ENCODE measurements at regions not wholly inside any gene's neighbourhood (a gene's known extent, or its start where the extent isn't known, plus 50 kb on each side); places are given as distances from the start of the nearest gene placed in this dataset.
"Not testable (repeated sequence)": the region's sequence is repeated elsewhere in the genome, so short reads cannot be mapped to it uniquely, and the experiment has no call there.

GRCh38 chr1:105442901-105443300 lies 1613.6 kb upstream of the PRMT6 start:
- no peak for DNase-seq

DNA sequence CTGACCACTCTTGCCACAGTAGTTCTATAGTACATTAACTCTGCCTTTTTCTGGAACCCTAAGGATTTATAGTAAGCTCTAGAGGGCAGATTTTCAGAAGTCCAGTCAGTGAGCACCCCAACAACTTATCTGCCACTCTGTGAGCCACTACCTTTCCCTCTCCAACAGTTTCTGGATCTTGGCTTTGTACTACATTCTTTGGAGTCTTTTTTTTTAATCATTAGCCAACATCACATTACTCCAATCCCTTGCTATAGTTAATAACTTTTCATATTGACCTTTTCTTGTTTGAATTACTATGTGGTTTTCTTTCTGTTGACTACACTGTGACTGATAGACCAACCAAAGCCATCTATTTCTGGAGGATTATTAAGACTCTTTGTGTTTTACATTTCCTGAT lies 1596.7 kb upstream of the PRMT6 start:
- DNase-seq = no peak

GRCh38 chr1:105462308-105462707 lies 1594.2 kb upstream of the PRMT6 start:
- DNase-seq = no peak

- no peak for DNase-seq
Observed at GRCh38 chr1:105467549-105467948, 1588.9 kb upstream of the PRMT6 start.

DNA sequence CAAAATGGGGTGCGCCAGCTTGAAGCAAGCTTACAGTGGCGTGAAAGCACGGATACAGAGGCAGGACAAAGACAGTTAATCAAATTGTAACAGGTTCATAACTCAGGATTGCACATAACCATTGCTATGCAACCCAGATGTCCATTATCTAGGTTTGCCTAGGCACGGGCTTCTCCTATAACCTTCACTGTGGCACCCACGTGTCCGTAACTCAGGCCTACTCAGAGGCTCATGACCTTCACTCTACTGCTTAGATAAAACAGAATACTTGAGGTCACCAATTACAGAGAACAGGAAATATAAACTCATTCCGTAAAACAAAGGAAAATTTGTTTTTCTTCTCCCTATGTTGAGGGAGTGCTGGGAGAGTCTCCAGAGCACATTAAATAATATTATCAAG lies 1585.9 kb upstream of the PRMT6 start:
- DNase-seq = not testable (repeated sequence)

GRCh38 chr1:105483436-105483835 lies 1573.0 kb upstream of the PRMT6 start:
- DNase-seq = no peak

DNA sequence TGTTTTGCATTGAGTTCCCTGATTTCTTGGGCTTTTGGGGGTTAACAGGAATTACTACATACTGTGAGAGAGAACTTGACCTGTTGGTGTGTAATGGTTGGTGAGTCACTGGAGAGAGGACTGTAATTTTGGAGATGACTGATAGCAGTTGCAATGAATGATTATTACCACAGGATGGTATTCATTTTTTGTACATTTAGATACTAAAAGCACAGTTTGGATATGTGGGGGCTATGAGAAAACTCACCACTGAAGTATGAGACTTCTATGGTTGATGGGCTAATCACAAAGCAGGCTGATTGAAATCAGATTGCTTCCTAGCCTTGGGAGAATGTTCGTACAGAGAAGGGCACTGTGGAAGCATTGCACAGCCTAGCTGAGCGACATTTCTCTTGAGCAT lies 1571.3 kb upstream of the PRMT6 start:
- DNase-seq = no peak

DNA sequence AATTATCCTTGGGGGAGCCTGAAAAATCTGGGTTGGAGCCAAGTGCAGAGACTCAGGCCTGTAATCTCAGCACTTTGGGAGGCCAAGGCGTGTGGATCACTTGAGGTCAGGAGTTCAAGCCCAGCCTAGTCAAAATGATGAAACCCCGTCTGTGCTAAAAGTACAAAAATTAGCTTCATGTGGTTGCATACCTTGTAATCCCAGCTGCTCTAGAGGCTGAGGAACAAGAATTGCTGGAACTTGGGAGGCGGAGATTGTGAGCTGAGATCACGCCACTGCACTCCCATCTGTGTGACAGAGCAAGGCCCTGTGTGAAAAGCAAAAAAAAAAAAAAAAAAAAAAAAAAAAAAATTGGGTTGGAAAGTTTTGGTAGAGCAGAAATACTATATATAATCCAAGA lies 1563.6 kb upstream of the PRMT6 start:
- no peak for DNase-seq

DNA sequence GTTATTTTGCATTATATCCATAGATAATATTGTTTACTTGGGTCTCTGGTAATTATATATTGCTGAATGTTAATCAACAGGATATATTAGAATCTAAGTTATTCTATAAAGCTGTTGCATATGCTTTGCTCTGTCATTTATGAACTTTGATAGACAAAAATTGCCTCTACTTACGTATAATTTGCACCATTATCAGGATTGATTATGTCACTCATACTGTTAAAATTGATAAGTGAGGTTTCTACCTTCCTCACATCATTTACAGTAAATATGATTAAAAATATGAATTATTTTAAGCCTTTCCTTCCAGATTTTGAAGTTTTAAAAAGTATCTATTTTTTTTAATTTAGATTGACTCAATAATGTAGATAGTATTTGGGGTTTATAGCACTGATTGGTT lies 1540.4 kb upstream of the PRMT6 start:
- no peak for DNase-seq

- no peak for DNase-seq
Observed at GRCh38 chr1:105533996-105534395, 1522.5 kb upstream of the PRMT6 start.

- no peak for DNase-seq
Observed at GRCh38 chr1:105544475-105544874, 1512.0 kb upstream of the PRMT6 start.

DNA sequence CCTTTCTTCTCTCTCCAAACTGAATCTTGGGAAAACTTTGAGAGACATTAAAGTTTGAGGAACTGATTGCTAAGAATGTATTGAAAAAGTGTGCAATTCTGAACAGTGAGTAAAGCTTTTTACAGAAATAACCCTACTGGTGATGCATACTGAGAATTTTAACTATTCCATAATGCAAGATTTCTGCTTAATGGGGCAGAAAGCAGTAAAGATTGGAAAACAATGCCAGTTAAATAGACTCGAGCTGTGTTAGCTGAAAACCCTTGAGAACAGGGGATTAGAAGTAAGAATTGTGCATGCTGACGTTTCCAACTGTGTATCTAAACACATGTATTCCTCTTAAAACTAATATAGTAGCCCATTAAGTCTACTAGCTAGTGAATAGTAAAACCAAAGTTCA lies 1500.2 kb upstream of the PRMT6 start:
- DNase-seq = no peak

DNA sequence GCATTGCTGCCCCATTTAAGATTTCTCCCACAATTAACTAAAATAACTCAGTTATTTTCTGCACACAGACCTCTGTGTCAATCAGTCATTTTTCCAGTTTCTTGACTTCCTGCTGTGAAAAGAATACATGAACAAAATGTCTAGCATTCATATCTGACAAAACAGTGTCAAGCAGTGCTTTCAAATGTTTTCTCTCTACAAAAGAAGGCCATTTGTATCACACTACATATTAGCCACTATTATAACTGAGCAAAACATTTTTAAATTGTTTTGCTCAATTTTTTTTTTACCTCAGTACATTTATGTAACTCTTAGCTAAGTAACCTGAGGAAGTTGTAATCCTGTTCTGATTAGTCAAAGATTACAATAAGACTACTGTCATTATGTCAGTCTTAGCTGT lies 1498.5 kb upstream of the PRMT6 start:
- DNase-seq = no peak

GRCh38 chr1:105565006-105565405 lies 1491.5 kb upstream of the PRMT6 start:
- DNase-seq = no peak

- no peak for DNase-seq
Observed at GRCh38 chr1:105585791-105586190, 1470.7 kb upstream of the PRMT6 start.

- no peak for DNase-seq
Observed at GRCh38 chr1:105591681-105592080, 1464.8 kb upstream of the PRMT6 start.

DNA sequence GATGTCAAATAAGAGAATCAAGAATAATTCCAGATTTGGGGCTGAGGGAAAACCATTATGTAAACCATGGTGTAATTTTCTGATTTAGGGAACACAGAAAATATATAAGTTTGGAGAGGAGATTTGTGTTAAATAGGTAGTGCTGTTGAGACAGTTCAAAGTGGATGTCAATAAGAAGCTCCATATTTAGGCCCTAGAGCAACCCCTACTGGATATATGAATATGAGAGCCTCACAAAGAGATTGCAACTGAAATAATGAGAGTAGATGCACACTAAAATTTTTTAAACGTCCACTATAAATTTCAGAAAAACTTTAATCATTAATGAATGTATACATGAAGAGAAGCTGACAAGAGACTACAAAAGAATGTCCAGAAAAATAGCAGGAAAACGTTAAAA lies 1447.8 kb upstream of the PRMT6 start:
- DNase-seq = no peak

- DNase-seq = no peak
Observed at GRCh38 chr1:105626276-105626987, 1430.0 kb upstream of the PRMT6 start.

DNA sequence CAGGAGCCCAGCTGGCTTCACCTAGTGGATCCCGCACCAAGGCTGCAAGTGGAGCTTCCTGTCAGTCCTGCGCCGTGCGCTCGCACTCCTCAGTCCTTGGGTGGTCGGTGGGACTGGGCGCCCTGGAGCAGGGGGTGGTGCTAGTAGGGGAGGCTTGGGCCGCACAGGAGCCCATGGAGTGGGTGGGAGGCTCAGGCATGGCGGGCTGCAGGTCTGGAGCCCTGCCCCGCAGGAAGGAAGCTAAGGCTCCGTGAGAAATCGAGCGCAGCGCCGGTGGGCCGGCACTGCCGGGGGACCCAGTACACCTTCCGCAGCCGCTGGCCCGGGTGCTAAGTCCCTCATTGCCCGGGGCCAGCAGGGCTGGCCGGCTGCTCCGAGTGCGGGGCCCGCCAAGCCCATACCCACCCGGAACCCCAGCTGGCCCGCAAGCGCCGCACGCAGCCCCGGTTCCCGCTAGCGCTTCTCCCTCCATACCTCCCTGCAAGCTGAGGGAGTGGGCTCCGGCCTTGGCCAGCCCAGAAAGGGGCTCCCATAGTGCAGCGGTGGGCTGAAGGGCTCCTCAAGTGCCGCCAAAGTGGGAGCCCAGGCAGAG lies 1425.2 kb upstream of the PRMT6 start:
- not testable (repeated sequence) for DNase-seq

DNA sequence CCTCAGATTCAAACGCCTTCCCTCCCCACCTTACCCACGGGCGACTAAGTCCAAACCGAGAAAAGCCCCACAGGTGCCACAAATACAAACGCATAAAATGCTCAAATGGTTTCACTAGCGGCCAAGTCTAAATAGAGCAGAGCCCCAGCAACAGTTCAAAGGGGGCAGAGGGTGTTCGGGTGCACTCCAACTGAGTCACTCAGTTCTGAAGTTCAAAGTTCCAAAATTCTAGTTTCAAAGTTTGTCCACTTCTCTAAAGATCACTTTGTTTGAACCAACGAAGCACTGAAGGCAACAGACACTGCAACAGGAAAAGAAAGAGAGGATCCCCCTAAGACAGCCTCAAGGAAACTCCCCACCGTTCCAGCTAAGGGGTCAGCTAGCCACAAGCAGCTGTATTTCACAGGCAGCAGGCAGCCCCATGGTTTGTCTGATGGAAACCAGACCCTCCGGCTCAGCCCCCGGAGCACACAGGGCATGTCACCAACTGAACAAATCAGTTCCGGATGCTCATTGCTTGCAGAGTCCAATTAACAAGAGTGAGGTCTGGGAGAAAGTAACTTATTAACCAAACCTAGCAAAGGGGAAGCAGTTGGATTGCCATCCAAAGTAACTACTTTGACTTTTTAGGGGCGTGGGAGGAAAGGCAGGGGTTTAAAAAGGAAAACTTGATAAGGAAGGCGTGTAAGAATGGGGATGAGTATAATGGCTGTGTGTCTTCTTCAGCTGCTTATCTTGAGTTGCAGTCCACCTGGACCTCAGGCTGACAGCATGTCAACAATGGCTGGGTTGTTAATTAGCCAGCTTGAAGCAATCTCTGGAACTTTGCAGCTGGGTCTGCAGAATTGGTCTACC lies 1423.9 kb upstream of the PRMT6 start:
- no peak for DNase-seq

DNA sequence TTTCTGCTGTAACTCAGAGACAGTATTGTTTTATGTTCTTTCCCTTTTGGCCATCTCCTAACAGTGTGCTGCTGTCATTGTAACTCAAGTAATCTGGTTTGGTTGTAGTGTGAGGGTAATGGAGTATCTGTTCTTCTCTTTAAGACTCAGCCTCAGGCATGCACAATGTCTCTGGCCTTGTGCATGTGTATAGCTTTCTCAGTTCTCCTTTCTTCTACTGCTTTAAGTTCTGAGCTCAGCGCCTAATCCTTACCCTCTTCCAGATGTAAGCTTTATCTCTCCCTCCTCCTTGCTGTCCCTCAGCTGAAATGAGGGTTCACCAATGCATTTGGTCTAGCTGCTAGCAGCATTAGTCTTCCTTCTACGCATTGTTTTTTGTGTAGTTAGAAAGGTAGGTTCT lies 1420.4 kb upstream of the PRMT6 start:
- no peak for DNase-seq

- DNase-seq = no peak
Observed at GRCh38 chr1:105641407-105641806, 1415.1 kb upstream of the PRMT6 start.

DNA sequence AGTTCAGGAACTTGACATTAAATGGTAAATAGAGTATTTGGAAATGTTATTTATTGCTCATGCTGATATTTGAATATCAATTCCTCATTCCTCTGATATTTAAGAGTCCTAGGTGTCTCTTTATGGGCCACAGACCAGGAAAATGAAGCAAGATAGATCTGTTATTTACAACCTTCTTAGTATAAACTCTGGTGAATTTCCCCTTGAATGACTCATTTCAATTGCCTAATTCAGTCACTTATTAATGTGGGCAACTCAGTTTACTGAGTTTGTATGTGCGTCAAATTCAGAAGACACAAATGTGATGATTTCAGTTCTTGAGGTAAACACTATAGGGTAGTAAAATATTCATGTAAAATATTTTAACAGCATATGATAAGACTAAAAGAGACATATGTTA lies 1404.4 kb upstream of the PRMT6 start:
- DNase-seq = no peak

GRCh38 chr1:105655032-105655431 lies 1401.4 kb upstream of the PRMT6 start:
- DNase-seq = no peak

Measured in NCI-H1417 treated with DMSO at 0.1 percent for 48 hours (cell line).